Ishikawa (cell line): ENCODE measurements at regions not wholly inside any gene's neighbourhood (a gene's known extent, or its start where the extent isn't known, plus 50 kb on each side); places are given as distances from the start of the nearest gene placed in this dataset.

Source experiments
- CEBPB ChIP-seq: IDR thresholded peaks from 2 replicates; pipeline ENCODE4 v1.6.1; 2012
- CREB1 ChIP-seq: IDR thresholded peaks from 2 replicates; pipeline ENCODE4 v1.6.1; 2012; ENCODE audit warnings: low read depth
- EGR1 ChIP-seq: IDR thresholded peaks from 2 replicates; pipeline ENCODE4 v1.6.1; 2012
- EP300 ChIP-seq: IDR thresholded peaks from 2 replicates; pipeline ENCODE4 v1.6.1; 2012; ENCODE audit warnings: borderline replicate concordance
- FOXM1 ChIP-seq: IDR thresholded peaks from 2 replicates; pipeline ENCODE4 v1.6.1; 2012; ENCODE audit warnings: low read depth, borderline replicate concordance
- NFIC ChIP-seq: IDR thresholded peaks from 2 replicates; pipeline ENCODE4 v1.6.1; 2012
- RAD21 ChIP-seq: IDR thresholded peaks from 2 replicates; pipeline ENCODE4 v1.6.1; 2012; ENCODE audit warnings: low read depth
- TAF1 ChIP-seq: IDR thresholded peaks from 2 replicates; pipeline ENCODE4 v1.6.1; 2012; ENCODE audit warnings: low read depth, mild to moderate bottlenecking
- TCF12 ChIP-seq: IDR thresholded peaks from 2 replicates; pipeline ENCODE4 v1.6.1; 2012; ENCODE audit warnings: low read depth
- TEAD4 ChIP-seq: IDR thresholded peaks from 2 replicates; pipeline ENCODE4 v1.6.1; 2012
- USF1 ChIP-seq: IDR thresholded peaks from 2 replicates; pipeline ENCODE4 v1.6.1; 2012
- YY1 ChIP-seq: IDR thresholded peaks from 2 replicates; pipeline ENCODE4 v1.6.1; 2012; ENCODE audit warnings: low read depth
- ZBTB7A ChIP-seq: IDR thresholded peaks from 2 replicates; pipeline ENCODE4 v1.6.1; 2012; ENCODE audit warnings: low read depth
- TF ChIP-seq, protein P1 (sequence below): IDR thresholded peaks from 2 replicates; pipeline ENCODE4 v1.6.1; 2012; ENCODE audit warnings: low read depth, mild to moderate bottlenecking
- TF ChIP-seq, protein P2 (sequence below): IDR thresholded peaks from 2 replicates; pipeline ENCODE4 v1.6.1; 2012

DNA sequence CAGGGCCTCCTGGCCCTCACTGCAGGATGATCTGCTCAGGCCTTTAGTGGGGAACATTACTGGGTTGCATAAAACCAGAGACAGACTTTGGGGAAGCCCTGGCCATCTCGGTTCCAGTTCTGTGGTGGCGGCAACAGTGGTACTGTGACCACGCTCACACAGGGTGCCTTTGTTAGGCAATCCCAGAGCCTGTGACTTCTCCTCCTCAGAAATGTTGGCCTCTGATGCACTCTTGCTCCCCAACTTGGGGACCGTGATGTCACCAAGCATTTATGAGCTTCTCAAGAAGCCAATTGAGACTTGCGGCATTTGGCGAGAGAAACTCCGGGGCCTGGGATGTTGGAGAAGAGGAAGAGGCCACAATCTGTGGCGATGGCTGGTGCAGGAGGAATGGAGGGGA is 80.9 kb upstream of the PKDCC start:
- TF ChIP-seq ZBTB7A, result no peak
- TF ChIP-seq YY1, result no peak
- TF ChIP-seq RAD21, result no peak
- TF ChIP-seq CREB1, result no peak
- no peak for TF ChIP-seq EGR1

DNA sequence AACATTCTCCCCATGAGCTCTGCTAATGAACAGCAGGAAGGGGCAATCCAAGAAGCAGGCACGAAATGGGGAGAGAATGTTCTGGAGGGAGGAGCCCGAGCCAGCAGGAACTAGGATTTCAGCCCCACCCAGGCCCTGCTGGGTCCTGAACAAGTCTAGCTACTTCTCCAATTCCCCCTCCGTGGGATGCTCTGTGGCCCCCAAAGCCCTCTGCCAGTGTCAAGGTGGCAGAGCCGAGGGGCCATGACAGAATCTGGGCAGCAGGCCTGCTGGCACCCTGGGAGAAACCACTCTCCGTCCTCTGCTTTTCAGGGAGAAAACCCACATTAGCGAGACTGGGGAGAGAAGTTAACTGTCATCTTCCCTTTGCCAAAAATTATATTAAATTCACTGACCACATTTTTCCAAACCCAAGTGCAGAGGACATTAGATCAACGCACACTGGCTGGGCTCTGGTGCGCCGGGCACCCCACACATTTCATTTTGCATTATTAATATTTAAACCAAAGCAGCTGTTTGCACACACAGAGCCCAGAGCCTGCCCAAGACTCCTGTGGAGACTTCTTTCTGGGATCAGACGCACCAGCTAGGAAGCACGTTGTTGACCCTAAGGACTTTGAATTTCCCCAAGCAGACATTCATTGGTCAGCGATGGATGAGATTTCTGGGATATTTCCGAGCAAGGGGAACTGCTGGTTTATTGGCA is 80.2 kb upstream of the PKDCC start:
- TF ChIP-seq, protein P1, sequence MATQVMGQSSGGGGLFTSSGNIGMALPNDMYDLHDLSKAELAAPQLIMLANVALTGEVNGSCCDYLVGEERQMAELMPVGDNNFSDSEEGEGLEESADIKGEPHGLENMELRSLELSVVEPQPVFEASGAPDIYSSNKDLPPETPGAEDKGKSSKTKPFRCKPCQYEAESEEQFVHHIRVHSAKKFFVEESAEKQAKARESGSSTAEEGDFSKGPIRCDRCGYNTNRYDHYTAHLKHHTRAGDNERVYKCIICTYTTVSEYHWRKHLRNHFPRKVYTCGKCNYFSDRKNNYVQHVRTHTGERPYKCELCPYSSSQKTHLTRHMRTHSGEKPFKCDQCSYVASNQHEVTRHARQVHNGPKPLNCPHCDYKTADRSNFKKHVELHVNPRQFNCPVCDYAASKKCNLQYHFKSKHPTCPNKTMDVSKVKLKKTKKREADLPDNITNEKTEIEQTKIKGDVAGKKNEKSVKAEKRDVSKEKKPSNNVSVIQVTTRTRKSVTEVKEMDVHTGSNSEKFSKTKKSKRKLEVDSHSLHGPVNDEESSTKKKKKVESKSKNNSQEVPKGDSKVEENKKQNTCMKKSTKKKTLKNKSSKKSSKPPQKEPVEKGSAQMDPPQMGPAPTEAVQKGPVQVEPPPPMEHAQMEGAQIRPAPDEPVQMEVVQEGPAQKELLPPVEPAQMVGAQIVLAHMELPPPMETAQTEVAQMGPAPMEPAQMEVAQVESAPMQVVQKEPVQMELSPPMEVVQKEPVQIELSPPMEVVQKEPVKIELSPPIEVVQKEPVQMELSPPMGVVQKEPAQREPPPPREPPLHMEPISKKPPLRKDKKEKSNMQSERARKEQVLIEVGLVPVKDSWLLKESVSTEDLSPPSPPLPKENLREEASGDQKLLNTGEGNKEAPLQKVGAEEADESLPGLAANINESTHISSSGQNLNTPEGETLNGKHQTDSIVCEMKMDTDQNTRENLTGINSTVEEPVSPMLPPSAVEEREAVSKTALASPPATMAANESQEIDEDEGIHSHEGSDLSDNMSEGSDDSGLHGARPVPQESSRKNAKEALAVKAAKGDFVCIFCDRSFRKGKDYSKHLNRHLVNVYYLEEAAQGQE, result no peak
- no peak for TF ChIP-seq ZBTB7A
- no peak for TF ChIP-seq TAF1
- no peak for TF ChIP-seq RAD21
- TF ChIP-seq EGR1, result no peak
- TF ChIP-seq CREB1, result no peak
- TF ChIP-seq EP300, result no peak
- no peak for TF ChIP-seq CEBPB
- TF ChIP-seq, protein P2, sequence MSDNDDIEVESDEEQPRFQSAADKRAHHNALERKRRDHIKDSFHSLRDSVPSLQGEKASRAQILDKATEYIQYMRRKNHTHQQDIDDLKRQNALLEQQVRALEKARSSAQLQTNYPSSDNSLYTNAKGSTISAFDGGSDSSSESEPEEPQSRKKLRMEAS, result no peak
- no peak for TF ChIP-seq YY1
- no peak for TF ChIP-seq USF1
- TF ChIP-seq NFIC, result no peak
- TF ChIP-seq TCF12, result no peak
- TF ChIP-seq FOXM1, result no peak
- TF ChIP-seq TEAD4, result no peak

GRCh38 chr2:41968182-41968578 is 79.6 kb upstream of the PKDCC start:
- TF ChIP-seq ZBTB7A (no peak), YY1 (no peak), TEAD4 (no peak), RAD21 (no peak), EGR1 (no peak), CEBPB (no peak), CREB1 (no peak)

DNA sequence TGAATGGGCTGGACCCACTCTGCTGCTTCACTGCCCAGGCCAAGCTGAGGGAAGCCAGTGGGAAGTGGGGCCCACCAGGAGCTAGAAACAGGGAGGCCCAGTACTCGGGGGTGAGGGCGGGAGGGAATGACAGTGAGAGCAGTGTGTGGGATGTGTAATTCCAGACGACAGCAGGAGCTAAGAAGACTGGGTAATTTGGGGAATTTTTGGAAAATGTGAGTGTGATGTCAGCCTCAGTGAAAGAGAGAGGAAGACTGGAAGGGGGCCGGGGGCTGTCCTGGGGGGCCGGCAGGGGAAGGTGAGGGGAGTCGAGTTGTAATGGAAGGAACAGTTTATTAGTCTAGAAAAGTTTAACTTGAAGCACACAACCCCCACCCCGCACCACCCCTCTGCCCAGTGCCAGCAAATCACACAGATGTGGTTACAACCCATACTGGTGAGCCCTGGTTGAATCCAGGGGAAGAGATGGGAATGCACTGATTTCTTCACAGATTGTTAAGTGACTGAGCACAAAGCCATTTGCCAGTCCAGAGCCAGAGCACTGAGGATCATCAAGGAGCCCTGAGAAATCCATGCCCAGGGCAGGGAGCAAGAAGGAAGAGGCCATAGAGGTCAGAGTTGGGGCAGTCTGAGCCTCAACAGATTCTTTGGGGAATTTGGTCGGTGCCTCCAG is 76.7 kb upstream of the PKDCC start:
- TF ChIP-seq, protein P2, result no peak
- TF ChIP-seq TAF1, result no peak
- no peak for TF ChIP-seq TCF12
- TF ChIP-seq YY1, result no peak
- TF ChIP-seq NFIC, result no peak
- TF ChIP-seq ZBTB7A, result no peak
- no peak for TF ChIP-seq TEAD4
- TF ChIP-seq, protein P1, result no peak

- TF ChIP-seq CREB1 (no peak), RAD21 (no peak)
Observed at GRCh38 chr2:41972179-41972578, 75.6 kb upstream of the PKDCC start.

- TF ChIP-seq CEBPB (no peak), CREB1 (no peak), TCF12 (no peak), ZBTB7A (no peak), YY1 (no peak), RAD21 (no peak), TAF1 (no peak), TEAD4 (no peak), EP300 (no peak), NFIC (no peak)
- TF ChIP-seq, protein P2, result no peak
Observed at GRCh38 chr2:41972819-41973218, 75.0 kb upstream of the PKDCC start.

DNA sequence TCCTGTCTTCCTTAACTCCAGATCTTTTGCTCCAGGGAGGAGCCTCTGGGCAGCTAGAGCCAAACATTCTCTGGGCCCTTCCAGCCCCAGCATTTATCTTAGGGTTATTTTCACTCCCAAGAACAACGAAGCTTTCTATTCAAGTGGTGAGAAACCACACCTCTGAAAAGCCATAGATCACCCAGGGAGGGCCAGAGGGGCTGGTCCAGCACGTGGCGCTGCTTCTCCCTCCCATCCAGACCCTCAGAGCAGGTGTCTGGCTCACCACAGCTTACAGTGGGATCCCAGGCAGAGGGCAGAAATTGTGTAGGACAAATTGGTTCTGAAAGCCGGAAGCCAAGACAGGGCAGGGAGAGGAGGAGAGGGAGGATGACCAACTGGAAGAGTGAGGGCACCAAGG is 74.0 kb upstream of the PKDCC start:
- no peak for TF ChIP-seq FOXM1
- TF ChIP-seq YY1, result no peak
- TF ChIP-seq CEBPB, result no peak
- no peak for TF ChIP-seq TAF1
